ENCODE measurements at regions not wholly inside any gene's neighbourhood (a gene's known extent, or its start where the extent isn't known, plus 50 kb on each side); places are given as distances from the start of the nearest gene placed in this dataset.

DNA sequence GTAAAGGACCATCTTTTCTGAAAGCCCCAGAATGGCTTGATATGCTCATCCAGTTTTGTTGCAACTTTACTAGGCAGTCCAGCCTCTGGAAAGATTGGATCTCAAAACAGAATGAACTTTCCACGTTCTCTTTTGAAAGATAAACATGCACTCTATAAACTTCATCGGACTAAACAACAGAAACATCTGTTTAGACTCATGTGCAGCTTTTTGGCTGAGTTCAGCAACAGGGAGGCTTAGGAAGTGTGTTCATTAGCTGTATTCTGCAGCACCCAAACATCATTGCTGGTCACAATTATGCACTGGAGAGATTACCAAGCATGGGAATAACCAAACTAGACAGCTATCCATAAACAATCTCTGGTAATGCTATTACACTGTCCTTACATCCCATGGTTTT lies 180.5 kb downstream of the TENT5A start:
- Histone ChIP-seq H3K36me3 (ENCODE audit: control insufficient read depth in 2 of 2, insufficient read depth in 1 of 2, low read length in 2 of 2) (no peaks in the 10 kb centered on the region), H3K9me3 (ENCODE audit: control insufficient read depth, insufficient read depth, low read depth, low read length) (no peaks in the 10 kb centered on the region), H3K4me3 (ENCODE audit: low read depth, low read length) (no peak overlapping the region), H3K27ac (ENCODE audit: extremely low read depth, low read depth, low read length) (no peak overlapping the region), H3K4me1 (ENCODE audit: control insufficient read depth, insufficient read depth, low read length) (no peaks in the 10 kb centered on the region)
- CTCF ChIA-PET, result interaction anchor here (0.6 kb wide), 1 partner anchor 538 kb away, joined by 3 read pairs; no protein-coding TSS in a partner anchor
- POLR2A ChIA-PET, result no interaction called here
- TF ChIP-seq ZNF830 (tag by site-specific recombination; IDR thresholded peaks at IDR 0.05; ENCODE audit: low read depth) (no peak), ZBTB1 (tag by site-specific recombination; IDR thresholded peaks at IDR 0.05) (no peak), ZNF792 (tag by site-specific recombination; IDR thresholded peaks at IDR 0.05) (no peak), KLF17 (tag by site-specific recombination; IDR thresholded peaks at IDR 0.05) (no peak), ZNF510 (tag by site-specific recombination; IDR thresholded peaks at IDR 0.05; ENCODE audit: insufficient replicate concordance) (no peak), MYNN (tag by site-specific recombination; IDR thresholded peaks at IDR 0.05; ENCODE audit: borderline replicate concordance) (no peak), GLI4 (tag by site-specific recombination; IDR thresholded peaks at IDR 0.05) (no peak), ZNF600 (tag by site-specific recombination; IDR thresholded peaks at IDR 0.05) (no peak), ZNF202 (tag by site-specific recombination; IDR thresholded peaks at IDR 0.05; ENCODE audit: borderline replicate concordance) (no peak), ZNF776 (tag by site-specific recombination; IDR thresholded peaks at IDR 0.05; ENCODE audit: borderline replicate concordance) (no peak), ZNF184 (tag by site-specific recombination; IDR thresholded peaks at IDR 0.05) (no peak), ZNF354C (tag by site-specific recombination; IDR thresholded peaks at IDR 0.05; ENCODE audit: borderline replicate concordance, low read depth) (no peak), ZNF26 (tag by site-specific recombination; IDR thresholded peaks at IDR 0.05) (no peak), GLIS2 (tag by site-specific recombination; IDR thresholded peaks at IDR 0.05) (no peak)

- ChIA-PET POLR2A (no interaction called here), CTCF (no interaction called here)
- TF ChIP-seq YY1 (tag by site-specific recombination; IDR thresholded peaks at IDR 0.05), result no peak
- no peak for TF ChIP-seq ZNF488 (tag by site-specific recombination; IDR thresholded peaks at IDR 0.05)
- TF ChIP-seq ZBTB21 (tag by site-specific recombination; IDR thresholded peaks at IDR 0.05), result no peak
- TF ChIP-seq ZNF654 (tag by site-specific recombination; IDR thresholded peaks at IDR 0.05; ENCODE audit: low read depth), result no peak
- TF ChIP-seq YY2 (tag by site-specific recombination; IDR thresholded peaks at IDR 0.05), result no peak
- no peak for TF ChIP-seq BCL11A (tag by site-specific recombination; IDR thresholded peaks at IDR 0.05; ENCODE audit: low read depth)
- no peak for TF ChIP-seq MZF1 (tag by site-specific recombination; IDR thresholded peaks at IDR 0.05; ENCODE audit: borderline replicate concordance)
- no peak for TF ChIP-seq ELK4 (IDR thresholded peaks at IDR 0.05; ENCODE audit: borderline replicate concordance, low read depth, low read length)
- TF ChIP-seq ZFP37 (tag by site-specific recombination; IDR thresholded peaks at IDR 0.05), result no peak
- TF ChIP-seq PRDM1 (tag by site-specific recombination; IDR thresholded peaks at IDR 0.05), result no peak
- no peak for TF ChIP-seq ZNF248 (tag by site-specific recombination; IDR thresholded peaks at IDR 0.05)
These were observed 181.8 kb downstream of the TENT5A start for GRCh38 chr6:81570681-81571080.

More at GRCh38 chr6:81570681-81571080, 181.8 kb downstream of the TENT5A start:
- Histone ChIP-seq H3K4me3 (ENCODE audit: low read depth, low read length) (no peak overlapping the region), H3K4me1 (ENCODE audit: control insufficient read depth, insufficient read depth, low read length) (no peaks in the 10 kb centered on the region), H3K9me3 (ENCODE audit: control insufficient read depth, insufficient read depth, low read depth, low read length) (no peaks in the 10 kb centered on the region), H3K27ac (ENCODE audit: extremely low read depth, low read depth, low read length) (no peak overlapping the region), H3K36me3 (ENCODE audit: control insufficient read depth in 2 of 2, insufficient read depth in 1 of 2, low read length in 2 of 2) (no peaks in the 10 kb centered on the region)
